SU-DHL-6 (cell line): ENCODE measurements at regions not wholly inside any gene's neighbourhood (a gene's known extent, or its start where the extent isn't known, plus 50 kb on each side); places are given as distances from the start of the nearest gene placed in this dataset.

ENCODE experiments used
- H2AFZ ChIP-seq: fragments of 200-600 bp; sonication (generic); 2 replicates; pipeline ENCODE4 v1.6.1; 2014; ENCODE audit warnings: low read depth, mild to moderate bottlenecking, moderate library complexity, mixed read lengths, antibody characterized with exemption, low read length; ENCODE audit not compliant: severe bottlenecking
- H3F3A ChIP-seq: fragments of 200-600 bp; shearing (Covaris generic); 2 replicates; pipeline ENCODE4 v1.6.0; 2016; ENCODE audit warnings: antibody characterized with exemption, mild to moderate bottlenecking; ENCODE audit not compliant: insufficient read depth
- H3K27ac ChIP-seq: fragments of 200-600 bp; sonication (generic); 2 replicates; pipeline ENCODE4 v1.5.1; 2016; ENCODE audit warnings: low read depth, mild to moderate bottlenecking, low read length, moderate library complexity, mixed read lengths
- H3K27me3 ChIP-seq: fragments of 200-600 bp; sonication (generic), shearing (Covaris generic); 2 replicates; pipeline ENCODE4 v1.6.0; 2014; ENCODE audit warnings: mild to moderate bottlenecking, low read length
- H3K36me3 ChIP-seq: fragments of 200-600 bp; sonication (generic); 2 replicates; pipeline ENCODE4 v1.6.1; 2014; ENCODE audit warnings: mild to moderate bottlenecking, low read length, mixed read lengths
- H3K4me2 ChIP-seq: fragments of 300-600, 200-600 bp; shearing (Covaris generic), sonication (generic); 2 replicates; pipeline ENCODE4 v1.6.0; 2014; ENCODE audit warnings: low read length, low read depth, mild to moderate bottlenecking; ENCODE audit not compliant: poor library complexity, severe bottlenecking
- H3K4me3 ChIP-seq: fragments of 200-600 bp; sonication (generic); 2 replicates; pipeline ENCODE4 v1.5.1; 2014; ENCODE audit warnings: antibody characterized with exemption, low read length, mild to moderate bottlenecking, mixed read lengths; ENCODE audit not compliant: insufficient read depth, poor library complexity, severe bottlenecking
- H3K79me2 ChIP-seq: fragments of 200-600 bp; sonication (generic); 2 replicates; pipeline ENCODE4 v1.6.1; 2014; ENCODE audit warnings: mild to moderate bottlenecking, low read length, moderate library complexity; ENCODE audit not compliant: insufficient read depth
- H3K9ac ChIP-seq: fragments of 200-600 bp; sonication (generic); 2 replicates; pipeline ENCODE4 v1.7.0; 2014; ENCODE audit warnings: mild to moderate bottlenecking, low read length
- H3K9me2 ChIP-seq: fragments of 200-600 bp; sonication (generic); replicated peaks from 2 replicates; pipeline ENCODE4 v1.6.1; 2014; ENCODE audit warnings: low read length; ENCODE audit not compliant: insufficient read depth
- H3K9me3 ChIP-seq: fragments of 200-600 bp; sonication (generic); 2 replicates; pipeline ENCODE4 v1.6.1; 2014; ENCODE audit warnings: low read length, mixed read lengths; ENCODE audit not compliant: insufficient read depth
- H4K20me1 ChIP-seq: fragments of 200-600 bp; sonication (generic); 2 replicates; pipeline ENCODE4 v1.6.1; 2014; ENCODE audit warnings: low read depth, mild to moderate bottlenecking, antibody characterized with exemption, low read length, moderate library complexity, mixed read lengths
- CTCF ChIP-seq: fragments of 200-600 bp; sonication (generic); IDR thresholded peaks from one replicate; pipeline ENCODE4 v1.5.1; 2017; ENCODE audit warnings: antibody characterized with exemption, mild to moderate bottlenecking, low read length, moderate library complexity; ENCODE audit not compliant: insufficient read depth, poor library complexity, severe bottlenecking
- EZH2phosphoT487 ChIP-seq: fragments of 200-600 bp; sonication (generic), shearing (Covaris generic); conservative IDR thresholded peaks from 2 replicates; pipeline ENCODE4 v1.6.1; 2018; ENCODE audit warnings: mild to moderate bottlenecking, antibody characterized with exemption, low read length, moderate library complexity, mixed read lengths

GRCh38 chr12:86929962-86930361 lies 673.8 kb upstream of the MGAT4C start:
- no peaks in the 10 kb centered on the region for H3K9me2 ChIP-seq
- H3K36me3 ChIP-seq: no peaks in the 10 kb centered on the region
- no peak overlapping the region for H3K27ac ChIP-seq
- TF ChIP-seq CTCF: no peak
- TF ChIP-seq EZH2phosphoT487: no peak
- no peaks in the 10 kb centered on the region for H3F3A ChIP-seq
- peaks cover 2% of the 10 kb centered on the region; the same call in 1 of the 2 replicates for H4K20me1 ChIP-seq
- no peaks in the 10 kb centered on the region for H3K9me3 ChIP-seq
- H3K9ac ChIP-seq: no peak overlapping the region
- no peaks in the 10 kb centered on the region for H3K27me3 ChIP-seq
- H3K4me2 ChIP-seq: no peak overlapping the region
- H3K4me3 ChIP-seq: no peak overlapping the region
- no peak overlapping the region for H2AFZ ChIP-seq
- H3K79me2 ChIP-seq: no peaks in the 10 kb centered on the region

GRCh38 chr12:86917121-86917520 lies 660.9 kb upstream of the MGAT4C start:
- Histone ChIP-seq H3K4me3 (no peak overlapping the region), H3K27me3 (no peaks in the 10 kb centered on the region), H3K36me3 (no peaks in the 10 kb centered on the region), H4K20me1 (no peaks in the 10 kb centered on the region; the same call in 1 of the 2 replicates), H3K4me2 (no peak overlapping the region), H3K79me2 (no peaks in the 10 kb centered on the region), H3F3A (no peaks in the 10 kb centered on the region), H3K9me2 (no peaks in the 10 kb centered on the region), H3K9me3 (no peaks in the 10 kb centered on the region), H3K9ac (no peak overlapping the region), H3K27ac (no peak overlapping the region), H2AFZ (no peak overlapping the region)
- TF ChIP-seq CTCF: no peak
- TF ChIP-seq EZH2phosphoT487: no peak

- Histone ChIP-seq H3K79me2 (no peaks in the 10 kb centered on the region), H3K27ac (no peak overlapping the region)
Measured at GRCh38 chr12:86914721-86915120, 658.5 kb upstream of the MGAT4C start.

More at GRCh38 chr12:86914721-86915120, 658.5 kb upstream of the MGAT4C start:
- no peaks in the 10 kb centered on the region for H3K36me3 ChIP-seq
- H3K9me3 ChIP-seq: no peaks in the 10 kb centered on the region
- no peaks in the 10 kb centered on the region; the same call in 1 of the 2 replicates for H4K20me1 ChIP-seq
- no peak overlapping the region for H3K9ac ChIP-seq
- H3K4me2 ChIP-seq: no peak overlapping the region
- H3F3A ChIP-seq: no peaks in the 10 kb centered on the region
- H3K27me3 ChIP-seq: no peaks in the 10 kb centered on the region
- H3K9me2 ChIP-seq: no peaks in the 10 kb centered on the region
- no peak overlapping the region for H2AFZ ChIP-seq
- TF ChIP-seq CTCF (no peak), EZH2phosphoT487 (no peak)
- no peak overlapping the region for H3K4me3 ChIP-seq
